ENCODE measurements at regions not wholly inside any gene's neighbourhood (a gene's known extent, or its start where the extent isn't known, plus 50 kb on each side); places are given as distances from the start of the nearest gene placed in this dataset.

GRCh38 chr7:68485253-68485917 is 1112.9 kb upstream of the AUTS2 start:
- Histone ChIP-seq H2BK15ac (ENCODE audit: low read length) (no peak overlapping the region), H3K23ac (ENCODE audit: insufficient read length) (no peak overlapping the region), H3K4me3 (ENCODE audit: extremely low read depth in 1 of 4, insufficient read depth in 2 of 4, low read depth in 3 of 4, low read length in 4 of 4) (no peak overlapping the region), H4K91ac (replicated peaks; ENCODE audit: insufficient read length, low read length) (no peak overlapping the region), H2BK120ac (replicated peaks; ENCODE audit: low read depth, low read length) (no peak overlapping the region), H3K4me1 (replicated peaks in 1 of 4; ENCODE audit: control insufficient read depth in 3 of 4, insufficient read depth in 4 of 4, low read length in 3 of 4) (peaks cover 0 to 2% (median 0%) of the 10 kb centered on the region in 4 experiments; a peak in 1 of 7 replicates), H3K79me2 (ENCODE audit: control insufficient read depth in 1 of 2, insufficient read depth in 2 of 2, low read length in 2 of 2) (no peaks in the 10 kb centered on the region), H4K5ac (ENCODE audit: insufficient read length, low read depth, low read length) (no peak overlapping the region), H2AFZ (ENCODE audit: low read length) (no peak overlapping the region), H2BK5ac (ENCODE audit: low read depth, low read length) (no peak overlapping the region), H3K36me3 (ENCODE audit: control insufficient read depth in 2 of 4, insufficient read depth in 4 of 4, low read length in 3 of 4) (no peaks in the 10 kb centered on the region), H4K8ac (ENCODE audit: extremely low read depth, insufficient read depth, low read length) (no peak overlapping the region), H3K18ac (ENCODE audit: extremely low read depth, low read length) (no peak overlapping the region), H3K27ac (ENCODE audit: low read depth, low read length) (no peak overlapping the region), H3K4me2 (ENCODE audit: insufficient read depth in 1 of 2, low read depth in 2 of 2, low read length in 2 of 2) (no peak overlapping the region), H2BK20ac (ENCODE audit: low read length) (no peak overlapping the region), H2AK5ac (ENCODE audit: low read depth, low read length) (no peak overlapping the region), H3K27me3 (replicated peaks in 1 of 4; ENCODE audit: control insufficient read depth in 3 of 4, extremely low read depth in 1 of 4, insufficient read depth in 3 of 4, low read length in 3 of 4) (peaks cover 0 to 2% (median 0%) of the 10 kb centered on the region in 4 experiments; a peak in 1 of 7 replicates), H3K79me1 (ENCODE audit: low read depth, low read length) (no peaks in the 10 kb centered on the region), H4K20me1 (replicated peaks in 1 of 2; ENCODE audit: control insufficient read depth in 1 of 2, insufficient read depth in 2 of 2, low read length in 2 of 2) (no peaks in the 10 kb centered on the region), H3K23me2 (ENCODE audit: low read depth, low read length) (no peaks in the 10 kb centered on the region), H3K9ac (replicated peaks in 1 of 4; ENCODE audit: extremely low read depth in 1 of 4, low read depth in 3 of 4, low read length in 3 of 4) (no peak overlapping the region), H3K14ac (ENCODE audit: insufficient read length) (no peak overlapping the region), H2BK12ac (ENCODE audit: low read depth, low read length) (no peak overlapping the region), H3K9me3 (ENCODE audit: insufficient read depth in 2 of 2, low read depth in 1 of 2, low read length in 1 of 2) (no peaks in the 10 kb centered on the region), H3K4ac (replicated peaks; ENCODE audit: insufficient read length, low read depth, low read length) (no peak overlapping the region), H3K56ac (replicated peaks; ENCODE audit: insufficient read length, low read depth, low read length) (no peak overlapping the region)
- CTCF ChIA-PET (ENCODE audit: partially characterized antibody) = interaction anchor here (0.6 to 1.5 kb wide), 8 partner anchors 9 to 943 kb away, joined by 3 to 4 read pairs (median 3); no protein-coding TSS in a partner anchor
- TF ChIP-seq TCF12 (IDR thresholded peaks at IDR 0.05; ENCODE audit: low read depth, low read length) = no peak
- no peak for TF ChIP-seq FOSL1 (IDR thresholded peaks at IDR 0.05; ENCODE audit: insufficient read depth, low read depth, low read length)
- whole genome bisulfite sequencing, 2 experiments (ENCODE audit: extremely low coverage in 1 of 2, insufficient coverage in 1 of 2, insufficient read length in 1 of 2, insufficient replicate concordance in 2 of 2, low coverage in 1 of 2, low lambda C conversion rate in 2 of 2, missing lambda C conversion rate in 1 of 2) = 100% methylated on average over 1 of the region's 2 CpGs; no CpG with 5 or more reads in 1 of the 2 experiments
- FAIRE-seq = no peak
- DNase-seq (ENCODE audit: low read depth in 1 of 2, low spot score in 2 of 2) = no peak
- POLR2A ChIA-PET (ENCODE audit: partially characterized antibody) = no interaction called here

Data from H1 (cell line).